HCT116 (cell line): ENCODE measurements at regions not wholly inside any gene's neighbourhood (a gene's known extent, or its start where the extent isn't known, plus 50 kb on each side); places are given as distances from the start of the nearest gene placed in this dataset.

Experiments
- ATAC-seq: fragments of 200-7000 bp; cut with Tn5 transposase; 2 replicates; pipeline ENCODE4 v1.9.1; 2020; ENCODE audit warnings: mild to moderate bottlenecking, moderate library complexity
- BruUV-seq: library from RNA; stranded (reverse); fragments of 400-500 nt; replicated peaks from 2 replicates; lab custom pipeline; 2021; lab: Mats Ljungman, UMichigan
- CTCF ChIA-PET: fragments of 300-600 bp; sonication (Branson Sonifier 250); formaldehyde crosslinking; loops from one replicate; lab custom pipeline; 2021; ENCODE audit warnings: antibody characterized with exemption; lab: Charles Lee
- POLR2A ChIA-PET: fragments of 300-600, 350-600 bp; sonication (Branson Sonifier 250); formaldehyde crosslinking; loops from one replicate; lab custom pipeline; 2021; ENCODE audit warnings: antibody characterized with exemption; lab: Charles Lee
- RAD21 ChIA-PET, 2 experiments: fragments of 300-600 bp; sonication (Branson Sonifier 250); formaldehyde crosslinking; loops; one replicate each; lab custom pipeline; 2023; ENCODE audit warnings: low total read pairs in 2 of 2; ENCODE audit not compliant: uncharacterized antibody in 2 of 2, unreplicated experiment in 2 of 2, low non-redundant PET in 1 of 2; lab: Charles Lee
- DNase-seq: peaks from one replicate; pipeline ENCODE4 v3.0.0-alpha.2; 2010; ENCODE audit warnings: low read depth, low spot score
- H2AFZ ChIP-seq: fragments of 200-600 bp; shearing (Covaris generic), sonication (generic); 2 replicates; pipeline ENCODE4 v1.6.1; 2017; ENCODE audit warnings: low read depth, mixed run types, mixed read lengths, antibody characterized with exemption, low read length; ENCODE audit not compliant: poor library complexity, severe bottlenecking
- H3K27ac ChIP-seq: 2 replicates; pipeline ENCODE4 v1.5.1; 2012; ENCODE audit warnings: low read depth, low read length
- H3K27me3 ChIP-seq: fragments of 200-600 bp; sonication (generic); 2 replicates; pipeline ENCODE4 v1.6.1; 2016; ENCODE audit warnings: mixed run types, low read length, mixed read lengths; ENCODE audit not compliant: insufficient read depth
- H3K36me3 ChIP-seq, 2 experiments: fragments of 200-500 bp in 1 of 2; fragments of 200-600 bp in 1 of 2; sonication (Bioruptor generic) in 1 of 2; sonication (generic) in 1 of 2; 2 replicates each; pipeline versions ENCODE4 v1.5.1 to v1.6.1; 2014 to 2016; ENCODE audit warnings: low read length in 2 of 2, inconsistent platforms in 1 of 2, mixed read lengths in 1 of 2, mixed run types in 1 of 2; ENCODE audit not compliant: insufficient read depth in 2 of 2, control insufficient read depth in 1 of 2
- H3K4me1 ChIP-seq, 2 experiments: fragments of 200-600 bp in 1 of 2; sonication (generic) in 1 of 2; 2 replicates each; pipeline versions ENCODE4 v1.5.1 to v1.6.1; 2012 to 2017; ENCODE audit warnings: low read length in 2 of 2, inconsistent platforms in 1 of 2, mild to moderate bottlenecking in 1 of 2, mixed read lengths in 1 of 2, mixed run types in 1 of 2, moderate library complexity in 1 of 2; ENCODE audit not compliant: insufficient read depth in 2 of 2, control insufficient read depth in 1 of 2
- H3K4me2 ChIP-seq: fragments of 200-600 bp; sonication (generic); 2 replicates; pipeline ENCODE4 v1.6.1; 2017; ENCODE audit warnings: mixed run types, low read length, mixed read lengths
- H3K4me3 ChIP-seq, 2 experiments: fragments of 200-600 bp in 1 of 2; sonication (generic) in 1 of 2; replicated peaks in 1 of 2; 2 replicates each; pipeline ENCODE4 v1.5.1; 2011 to 2016; ENCODE audit warnings: low read length in 2 of 2, control low read depth in 1 of 2, low read depth in 1 of 2, mild to moderate bottlenecking in 1 of 2, mixed read lengths in 1 of 2, mixed run types in 1 of 2
- H3K79me2 ChIP-seq: fragments of 200-600 bp; sonication (generic); 2 replicates; pipeline ENCODE4 v1.6.1; 2017; ENCODE audit warnings: mild to moderate bottlenecking, mixed run types, low read length, moderate library complexity, mixed read lengths; ENCODE audit not compliant: insufficient read depth
- H3K9ac ChIP-seq: fragments of 200-600 bp; sonication (generic); 2 replicates; pipeline ENCODE4 v1.6.1; 2016; ENCODE audit warnings: low read length, mixed read lengths
- H3K9me2 ChIP-seq: fragments of 200-600 bp; sonication (generic), shearing (Covaris generic); 2 replicates; pipeline ENCODE4 v1.6.1; 2017; ENCODE audit warnings: mixed run types, mild to moderate bottlenecking, moderate library complexity; ENCODE audit not compliant: insufficient read depth
- H3K9me3 ChIP-seq, 2 experiments: fragments of 200-500 bp in 1 of 2; fragments of 200-600 bp in 1 of 2; sonication (Bioruptor generic) in 1 of 2; sonication (generic) in 1 of 2; 2 replicates each; pipeline ENCODE4 v1.6.1; 2014 to 2017; ENCODE audit warnings: low read length in 2 of 2, mixed read lengths in 2 of 2, inconsistent platforms in 1 of 2, low read depth in 1 of 2, mild to moderate bottlenecking in 1 of 2, mixed run types in 1 of 2, moderate library complexity in 1 of 2; ENCODE audit not compliant: control insufficient read depth in 1 of 2, insufficient read depth in 1 of 2
- H4K20me1 ChIP-seq: fragments of 200-600 bp; sonication (generic), shearing (Covaris generic); 2 replicates; pipeline ENCODE4 v1.6.1; 2017; ENCODE audit warnings: mixed run types, mild to moderate bottlenecking, moderate library complexity; ENCODE audit not compliant: insufficient read depth
- CEBPB ChIP-seq: IDR thresholded peaks from 2 replicates; pipeline ENCODE4 v1.6.1; 2012; ENCODE audit warnings: low read depth
- CTCF ChIP-seq, 3 experiments: fragments of 200-600 bp in 1 of 3; sonication (generic) in 1 of 3; IDR thresholded peaks in 2 of 3; conservative IDR thresholded peaks in 1 of 3; 2 replicates each; pipeline ENCODE4 v1.5.1; 2012 to 2017; ENCODE audit warnings: low read depth in 2 of 3, low read length in 2 of 3, antibody characterized with exemption in 1 of 3, borderline replicate concordance in 1 of 3, control low read depth in 1 of 3, mild to moderate bottlenecking in 1 of 3, mixed read lengths in 1 of 3, mixed run types in 1 of 3, moderate library complexity in 1 of 3; ENCODE audit not compliant: insufficient read depth in 1 of 3
- EGR1 ChIP-seq: IDR thresholded peaks from 2 replicates; pipeline ENCODE4 v1.6.1; 2012; ENCODE audit warnings: low read depth
- EZH2phosphoT487 ChIP-seq: fragments of 200-600 bp; IDR thresholded peaks from 2 replicates; pipeline ENCODE4 v1.6.1; 2018; ENCODE audit warnings: antibody characterized with exemption, borderline replicate concordance
- FOSL1 ChIP-seq: IDR thresholded peaks from 2 replicates; pipeline ENCODE4 v1.6.1; 2012; ENCODE audit warnings: low read depth
- JUND ChIP-seq: IDR thresholded peaks from 2 replicates; pipeline ENCODE4 v1.6.1; 2012
- MAX ChIP-seq: IDR thresholded peaks from 2 replicates; pipeline ENCODE4 v1.6.1; 2012
- POLR2AphosphoS5 ChIP-seq: IDR thresholded peaks from 2 replicates; pipeline ENCODE4 v1.6.1; 2011; ENCODE audit warnings: mild to moderate bottlenecking, low read depth, low read length, moderate library complexity
- REST ChIP-seq: IDR thresholded peaks from 2 replicates; pipeline ENCODE4 v1.6.1; 2012; ENCODE audit warnings: low read depth
- SIN3A ChIP-seq: IDR thresholded peaks from 2 replicates; pipeline ENCODE4 v1.6.1; 2012; ENCODE audit warnings: low read depth
- SP1 ChIP-seq: IDR thresholded peaks from 2 replicates; pipeline ENCODE4 v1.6.1; 2012; ENCODE audit warnings: low read depth
- ZBTB33 ChIP-seq: IDR thresholded peaks from 2 replicates; pipeline ENCODE4 v1.6.1; 2011; ENCODE audit warnings: mild to moderate bottlenecking, low read length, moderate library complexity; ENCODE audit not compliant: insufficient replicate concordance; ENCODE audit errors: extremely low read depth
- ZFX ChIP-seq: fragments of 450-650 bp; IDR thresholded peaks from 2 replicates; pipeline ENCODE4 v1.6.1; 2017
- ZNF274 ChIP-seq: fragments of 200-500 bp; sonication (Bioruptor generic); IDR thresholded peaks from 2 replicates; pipeline ENCODE4 v1.6.1; 2014; ENCODE audit warnings: mild to moderate bottlenecking, low read depth, low read length, inconsistent platforms
- intact Hi-C: fragments of 100-400 bp; cut with micrococcal nuclease; formaldehyde crosslinking; loops from 2 replicates; pipeline ENCODE4 v1.10.0; 2022

- POLR2A ChIA-PET: no interaction called here
- Histone ChIP-seq H3K27ac (no peak overlapping the region), H3K4me2 (no peak overlapping the region), H3K9me3 (no peaks in the 10 kb centered on the region; a peak in 1 of 4 replicates), H3K4me3 (no peak overlapping the region), H3K9ac (no peak overlapping the region), H3K4me1 (no peaks in the 10 kb centered on the region), H2AFZ (no peak overlapping the region), H3K9me2 (no peaks in the 10 kb centered on the region), H3K36me3 (no peaks in the 10 kb centered on the region), H3K27me3 (no peaks in the 10 kb centered on the region), H4K20me1 (no peaks in the 10 kb centered on the region), H3K79me2 (no peaks in the 10 kb centered on the region)
- RAD21 ChIA-PET: no interaction called here
- no TSS peak for BruUV-seq
- DNase-seq (no peak), ATAC-seq (no peak)
- TF ChIP-seq CTCF (IDR thresholded peaks at IDR 0.05 in 2 of 3, conservative IDR thresholded peaks at IDR 0.05 in 1 of 3; ENCODE audit: borderline replicate concordance in 1 of 3, insufficient read depth in 1 of 3, low read depth in 2 of 3, low read length in 2 of 3) (no peak), SP1 (no peak), EZH2phosphoT487 (no peak), JUND (no peak), POLR2AphosphoS5 (no peak), SIN3A (no peak), MAX (no peak)
- CTCF ChIA-PET: no interaction called here
- intact Hi-C loops: no loop called here
These were observed 758.4 kb downstream of the BCL11B start for GRCh38 chr14:98513558-98513957.

GRCh38 chr14:98514016-98514415 lies 758.0 kb downstream of the BCL11B start:
- DNase-seq (no peak), ATAC-seq (no peak)
- Histone ChIP-seq H3K4me2 (no peak overlapping the region), H3K36me3 (no peaks in the 10 kb centered on the region), H2AFZ (no peak overlapping the region), H3K27me3 (no peaks in the 10 kb centered on the region), H3K9me2 (no peaks in the 10 kb centered on the region), H3K27ac (no peak overlapping the region), H3K9ac (no peak overlapping the region), H3K9me3 (no peaks in the 10 kb centered on the region; a peak in 1 of 4 replicates), H3K4me3 (no peak overlapping the region), H3K79me2 (no peaks in the 10 kb centered on the region), H3K4me1 (no peaks in the 10 kb centered on the region), H4K20me1 (no peaks in the 10 kb centered on the region)
- ChIA-PET CTCF (no interaction called here), POLR2A (no interaction called here), RAD21 (no interaction called here)
- intact Hi-C loops: no loop called here
- BruUV-seq: no TSS peak
- TF ChIP-seq ZBTB33 (no peak), FOSL1 (no peak), ZNF274 (no peak), ZFX (no peak), CEBPB (no peak), SIN3A (no peak), REST (no peak), SP1 (no peak), EGR1 (no peak)
